KMS-11 (cell line): ENCODE measurements at regions not wholly inside any gene's neighbourhood (a gene's known extent, or its start where the extent isn't known, plus 50 kb on each side); places are given as distances from the start of the nearest gene placed in this dataset.
A peak's percentile ranks its signal among the peaks of the same experiment; 100 is the strongest.

ENCODE experiments used
- H2AFZ ChIP-seq: fragments of 200-600 bp; sonication (generic); 2 replicates; pipeline ENCODE4 v1.6.1; 2016; ENCODE audit warnings: antibody characterized with exemption, mixed run types, low read depth
- H3K27ac ChIP-seq: fragments of 200-600 bp; sonication (generic); 2 replicates; pipeline ENCODE4 v1.6.1; 2016; ENCODE audit warnings: mild to moderate bottlenecking, mixed run types
- H3K27me3 ChIP-seq: fragments of 200-600 bp; sonication (generic); 2 replicates; pipeline ENCODE4 v1.6.1; 2017; ENCODE audit warnings: mild to moderate bottlenecking, low read depth, mixed run types, moderate library complexity; ENCODE audit not compliant: insufficient read depth
- H3K36me3 ChIP-seq: fragments of 200-600 bp; sonication (generic); 2 replicates; pipeline ENCODE4 v1.6.1; 2017; ENCODE audit warnings: mild to moderate bottlenecking, mixed run types; ENCODE audit not compliant: insufficient read depth
- H3K4me1 ChIP-seq: fragments of 200-600 bp; sonication (generic); 2 replicates; pipeline ENCODE4 v1.6.1; 2016; ENCODE audit warnings: mild to moderate bottlenecking, low read depth, mixed run types; ENCODE audit not compliant: poor library complexity, severe bottlenecking
- H3K4me2 ChIP-seq: fragments of 200-600 bp; sonication (generic); 2 replicates; pipeline ENCODE4 v1.7.0; 2016; ENCODE audit warnings: mild to moderate bottlenecking, mixed run types
- H3K4me3 ChIP-seq: fragments of 200-600 bp; sonication (generic); IDR thresholded peaks from 2 replicates; pipeline ENCODE4 v1.6.1; 2017; ENCODE audit warnings: low read depth, low read length, mixed read lengths; ENCODE audit not compliant: insufficient read depth
- H3K79me2 ChIP-seq: fragments of 200-600 bp; sonication (generic); 2 replicates; pipeline ENCODE4 v1.6.1; 2016; ENCODE audit warnings: low read depth, mixed run types; ENCODE audit not compliant: insufficient read depth
- H3K9ac ChIP-seq: fragments of 200-600 bp; sonication (generic); 2 replicates; pipeline ENCODE4 v1.6.1; 2016; ENCODE audit warnings: mild to moderate bottlenecking, mixed run types
- H4K20me1 ChIP-seq: fragments of 200-600 bp; sonication (generic); 2 replicates; pipeline ENCODE4 v1.6.1; 2016; ENCODE audit warnings: mild to moderate bottlenecking, mixed run types; ENCODE audit not compliant: insufficient read depth
- CTCF ChIP-seq: fragments of 200-600 bp; sonication (generic); conservative IDR thresholded peaks from 2 replicates; pipeline ENCODE4 v1.6.1; 2017; ENCODE audit warnings: low read depth, mild to moderate bottlenecking, antibody characterized with exemption, low read length, moderate library complexity, mixed read lengths

- no peaks in the 10 kb centered on the region for H3K36me3 ChIP-seq
- H3K79me2 ChIP-seq = no peaks in the 10 kb centered on the region
- H2AFZ ChIP-seq = no peak overlapping the region
- no peak overlapping the region for H3K4me2 ChIP-seq
- H3K9ac ChIP-seq = no peak overlapping the region
- TF ChIP-seq CTCF = no peak
- H3K27ac ChIP-seq = no peak overlapping the region
- H3K4me3 ChIP-seq = no peak overlapping the region
- no peaks in the 10 kb centered on the region for H3K4me1 ChIP-seq
- H4K20me1 ChIP-seq = no peaks in the 10 kb centered on the region
- H3K27me3 ChIP-seq = no peaks in the 10 kb centered on the region
These were observed 78.7 kb upstream of the COL6A5 start for GRCh38 chr3:130266817-130267216.

- no peak overlapping the region; the same call in 1 of the 2 replicates for H3K4me2 ChIP-seq
These were observed 69.2 kb upstream of the COL6A5 start for GRCh38 chr3:130276203-130276803.

GRCh38 chr3:130288670-130289069, 56.8 kb upstream of the COL6A5 start:
- TF ChIP-seq CTCF = no peak
- no peak overlapping the region for H3K9ac ChIP-seq
- peaks cover 12% of the 10 kb centered on the region for H3K4me1 ChIP-seq
- no peaks in the 10 kb centered on the region for H3K27me3 ChIP-seq
- H3K79me2 ChIP-seq = no peaks in the 10 kb centered on the region
- no peak overlapping the region for H3K4me3 ChIP-seq
- no peak overlapping the region for H2AFZ ChIP-seq
- no peaks in the 10 kb centered on the region for H3K36me3 ChIP-seq
- no peak overlapping the region for H3K27ac ChIP-seq
- no peaks in the 10 kb centered on the region for H4K20me1 ChIP-seq
- H3K4me2 ChIP-seq = no peak overlapping the region

More at GRCh38 chr3:130276203-130276803, 69.2 kb upstream of the COL6A5 start:
- Histone ChIP-seq H3K79me2 (no peaks in the 10 kb centered on the region), H2AFZ (no peak overlapping the region), H3K9ac (no peak overlapping the region), H3K4me1 (peaks cover 3% of the 10 kb centered on the region), H3K4me3 (no peak overlapping the region), H4K20me1 (no peaks in the 10 kb centered on the region), H3K36me3 (no peaks in the 10 kb centered on the region), H3K27me3 (no peaks in the 10 kb centered on the region), H3K27ac (no peak overlapping the region)
- peak; percentile 96 for TF ChIP-seq CTCF

DNA sequence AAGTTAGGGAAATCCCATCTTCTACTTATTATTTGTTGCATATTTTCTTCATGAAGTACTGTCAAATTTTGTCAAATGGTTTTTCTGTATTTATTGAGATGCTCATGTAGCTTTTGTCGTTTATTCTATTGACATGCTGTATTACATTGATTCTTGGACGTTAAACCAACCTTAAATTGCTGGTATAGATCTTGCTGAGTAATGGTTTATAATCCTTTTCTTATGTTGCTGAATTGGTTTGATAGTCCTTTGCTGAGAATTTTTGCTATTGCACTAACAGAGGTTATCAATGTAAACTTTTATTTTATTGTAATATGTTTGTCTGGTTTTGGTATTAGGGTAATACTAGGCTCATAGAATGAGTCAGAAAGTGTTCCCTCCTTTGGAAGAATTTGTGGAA, 54.3 kb upstream of the COL6A5 start:
- no peak overlapping the region for H2AFZ ChIP-seq
- no peaks in the 10 kb centered on the region for H4K20me1 ChIP-seq
- TF ChIP-seq CTCF = no peak
- H3K27ac ChIP-seq = no peak overlapping the region
- no peak overlapping the region for H3K9ac ChIP-seq
- H3K27me3 ChIP-seq = no peaks in the 10 kb centered on the region
- peaks cover 12% of the 10 kb centered on the region for H3K4me1 ChIP-seq
- no peak overlapping the region for H3K4me3 ChIP-seq
- H3K36me3 ChIP-seq = no peaks in the 10 kb centered on the region
- no peak overlapping the region for H3K4me2 ChIP-seq
- no peaks in the 10 kb centered on the region for H3K79me2 ChIP-seq
